ENCODE measurements at regions not wholly inside any gene's neighbourhood (a gene's known extent, or its start where the extent isn't known, plus 50 kb on each side); places are given as distances from the start of the nearest gene placed in this dataset.

DNA sequence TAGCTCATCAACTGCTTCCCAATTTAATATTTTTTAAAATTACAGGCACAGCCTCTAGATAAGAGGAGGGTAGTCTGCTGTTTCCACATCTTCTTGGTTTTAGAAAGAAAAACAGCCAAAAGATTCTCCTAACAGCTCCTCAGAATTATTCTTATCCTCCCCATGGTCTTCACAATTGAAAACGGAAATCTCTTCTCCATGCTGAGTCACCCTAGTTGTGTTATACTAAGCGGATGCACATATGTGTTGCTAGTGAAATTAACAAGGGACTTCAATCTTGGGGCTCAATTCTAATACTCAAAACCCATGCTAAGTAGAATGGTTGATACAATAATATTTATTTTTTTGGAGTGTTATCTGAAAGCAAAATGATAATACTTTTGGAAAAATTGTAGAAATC is 71.9 kb upstream of the NPY start:
- Histone ChIP-seq H3K4ac (ENCODE audit: low read depth in 1 of 2, low read length in 2 of 2) (no peak overlapping the region), H3K4me3 (ENCODE audit: insufficient read depth in 1 of 2, low read depth in 1 of 2, low read length in 2 of 2) (no peak overlapping the region), H3K79me1 (replicated peaks; ENCODE audit: low read length, poor library complexity, severe bottlenecking) (no peaks in the 10 kb centered on the region), H3K27me3 (ENCODE audit: control insufficient read depth in 1 of 2, insufficient read depth in 1 of 2, low read length in 2 of 2) (no peaks in the 10 kb centered on the region), H2BK120ac (ENCODE audit: low read depth, low read length) (no peak overlapping the region), H3K9me3 (ENCODE audit: control insufficient read depth, low read length) (no peaks in the 10 kb centered on the region), H3K27ac (ENCODE audit: low read length, poor library complexity, severe bottlenecking) (no peak overlapping the region), H2BK5ac (ENCODE audit: low read depth, low read length, poor library complexity, severe bottlenecking) (no peak overlapping the region), H2BK12ac (ENCODE audit: low read length in 2 of 2) (no peak overlapping the region), H3K4me1 (ENCODE audit: control insufficient read depth, insufficient read depth, low read depth, low read length) (no peaks in the 10 kb centered on the region), H3K4me2 (ENCODE audit: low read length, poor library complexity, severe bottlenecking) (no peak overlapping the region), H2AFZ (ENCODE audit: low read depth, low read length) (no peak overlapping the region), H3K9ac (ENCODE audit: low read length) (no peak overlapping the region), H3K14ac (ENCODE audit: low read length in 2 of 2) (no peak overlapping the region), H4K91ac (ENCODE audit: low read length) (no peak overlapping the region), H4K8ac (ENCODE audit: low read length) (no peak overlapping the region), H3K18ac (ENCODE audit: low read depth in 1 of 2, low read length in 2 of 2) (no peak overlapping the region), H2BK15ac (ENCODE audit: low read depth, poor library complexity, severe bottlenecking) (no peak overlapping the region), H3K36me3 (ENCODE audit: control insufficient read depth in 1 of 2, insufficient read depth in 2 of 2, low read depth in 1 of 2, low read length in 2 of 2) (no peaks in the 10 kb centered on the region), H3K23ac (ENCODE audit: low read length in 2 of 2) (no peak overlapping the region), H2AK5ac (ENCODE audit: low read length, severe bottlenecking) (no peak overlapping the region)
- no CpG with 5 or more reads among the region's 2 CpGs for WGBS
- DNase-seq = no peak

DNA sequence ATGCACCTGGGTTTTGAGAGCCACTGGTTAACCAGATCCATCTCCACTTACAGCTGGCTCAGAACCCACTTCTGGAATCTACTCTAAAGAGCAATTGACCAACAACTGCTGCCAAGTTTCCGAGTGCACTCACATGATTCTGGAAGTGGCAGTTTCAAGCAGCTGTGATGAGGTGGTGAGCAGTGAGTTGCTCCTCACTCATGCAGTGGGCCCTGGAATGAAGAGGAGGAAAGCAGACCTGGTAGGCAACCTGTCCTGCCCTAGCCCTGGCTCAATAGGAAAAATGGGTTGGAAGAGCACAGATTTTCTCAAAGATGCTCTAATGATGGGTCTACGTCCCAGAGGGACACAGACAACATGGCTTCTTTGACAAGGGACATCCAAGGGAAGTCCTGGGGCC is 70.7 kb upstream of the NPY start:
- Histone ChIP-seq H3K4me2 (ENCODE audit: low read length, poor library complexity, severe bottlenecking) (no peak overlapping the region), H4K91ac (ENCODE audit: low read length) (no peak overlapping the region), H3K27me3 (ENCODE audit: control insufficient read depth in 1 of 2, insufficient read depth in 1 of 2, low read length in 2 of 2) (no peaks in the 10 kb centered on the region), H2AK5ac (ENCODE audit: low read length, severe bottlenecking) (no peak overlapping the region), H4K8ac (ENCODE audit: low read length) (no peak overlapping the region), H3K4me3 (ENCODE audit: insufficient read depth in 1 of 2, low read depth in 1 of 2, low read length in 2 of 2) (no peak overlapping the region), H2BK5ac (ENCODE audit: low read depth, low read length, poor library complexity, severe bottlenecking) (no peak overlapping the region), H3K18ac (ENCODE audit: low read depth in 1 of 2, low read length in 2 of 2) (peak overlapping the region in 1 of 2 experiments; percentile 22), H3K14ac (ENCODE audit: low read length in 2 of 2) (peak overlapping the region in 1 of 2 experiments; percentile 51), H3K23ac (ENCODE audit: low read length in 2 of 2) (no peak overlapping the region), H3K9ac (ENCODE audit: low read length) (no peak overlapping the region), H3K27ac (ENCODE audit: low read length, poor library complexity, severe bottlenecking) (no peak overlapping the region), H3K4ac (ENCODE audit: low read depth in 1 of 2, low read length in 2 of 2) (no peak overlapping the region), H2AFZ (ENCODE audit: low read depth, low read length) (no peak overlapping the region), H3K4me1 (ENCODE audit: control insufficient read depth, insufficient read depth, low read depth, low read length) (no peaks in the 10 kb centered on the region), H2BK120ac (ENCODE audit: low read depth, low read length) (no peak overlapping the region), H3K9me3 (ENCODE audit: control insufficient read depth, low read length) (no peaks in the 10 kb centered on the region), H3K36me3 (ENCODE audit: control insufficient read depth in 1 of 2, insufficient read depth in 2 of 2, low read depth in 1 of 2, low read length in 2 of 2) (no peaks in the 10 kb centered on the region), H2BK15ac (ENCODE audit: low read depth, poor library complexity, severe bottlenecking) (no peak overlapping the region), H2BK12ac (ENCODE audit: low read length in 2 of 2) (no peak overlapping the region), H3K79me1 (replicated peaks; ENCODE audit: low read length, poor library complexity, severe bottlenecking) (no peaks in the 10 kb centered on the region)
- WGBS = 70% methylated on average over 2 of the region's 2 CpGs
- DNase-seq = no peak

DNA sequence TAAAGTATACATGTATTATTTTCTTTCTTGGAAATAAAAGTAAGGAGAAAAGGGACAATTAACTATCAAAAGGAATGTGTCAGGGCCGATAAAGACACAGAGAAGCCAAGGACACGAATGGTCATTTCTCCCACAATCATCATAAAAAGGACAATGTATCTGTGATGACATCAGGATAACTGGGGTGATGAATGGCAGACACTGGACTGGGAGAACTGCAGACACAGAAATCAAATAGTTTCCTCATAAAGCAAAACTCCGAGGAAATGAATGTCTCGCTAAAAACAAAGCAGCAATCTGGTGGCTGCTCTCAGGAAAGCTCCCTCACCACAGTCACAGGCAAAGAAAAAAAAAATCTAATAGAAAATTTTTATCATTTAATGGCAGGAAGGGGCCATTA is 69.3 kb upstream of the NPY start:
- Histone ChIP-seq H3K27ac (ENCODE audit: low read length, poor library complexity, severe bottlenecking) (no peak overlapping the region), H3K36me3 (ENCODE audit: control insufficient read depth in 1 of 2, insufficient read depth in 2 of 2, low read depth in 1 of 2, low read length in 2 of 2) (no peaks in the 10 kb centered on the region), H3K4me1 (ENCODE audit: control insufficient read depth, insufficient read depth, low read depth, low read length) (no peaks in the 10 kb centered on the region), H3K27me3 (ENCODE audit: control insufficient read depth in 1 of 2, insufficient read depth in 1 of 2, low read length in 2 of 2) (no peaks in the 10 kb centered on the region), H3K4me2 (ENCODE audit: low read length, poor library complexity, severe bottlenecking) (no peak overlapping the region), H3K4me3 (ENCODE audit: insufficient read depth in 1 of 2, low read depth in 1 of 2, low read length in 2 of 2) (no peak overlapping the region), H2BK120ac (ENCODE audit: low read depth, low read length) (peak overlapping the region; percentile 19), H2AFZ (ENCODE audit: low read depth, low read length) (no peak overlapping the region), H2BK15ac (ENCODE audit: low read depth, poor library complexity, severe bottlenecking) (no peak overlapping the region), H2BK12ac (ENCODE audit: low read length in 2 of 2) (no peak overlapping the region), H4K8ac (ENCODE audit: low read length) (no peak overlapping the region), H4K91ac (ENCODE audit: low read length) (no peak overlapping the region), H3K18ac (ENCODE audit: low read depth in 1 of 2, low read length in 2 of 2) (no peak overlapping the region), H3K79me1 (replicated peaks; ENCODE audit: low read length, poor library complexity, severe bottlenecking) (no peaks in the 10 kb centered on the region), H2AK5ac (ENCODE audit: low read length, severe bottlenecking) (no peak overlapping the region), H3K9me3 (ENCODE audit: control insufficient read depth, low read length) (no peaks in the 10 kb centered on the region), H3K23ac (ENCODE audit: low read length in 2 of 2) (no peak overlapping the region), H3K14ac (ENCODE audit: low read length in 2 of 2) (no peak overlapping the region), H3K9ac (ENCODE audit: low read length) (no peak overlapping the region), H2BK5ac (ENCODE audit: low read depth, low read length, poor library complexity, severe bottlenecking) (no peak overlapping the region), H3K4ac (ENCODE audit: low read depth in 1 of 2, low read length in 2 of 2) (no peak overlapping the region)
- 27% methylated on average over 2 of the region's 4 CpGs for WGBS
- DNase-seq = peak; percentile 19

DNA sequence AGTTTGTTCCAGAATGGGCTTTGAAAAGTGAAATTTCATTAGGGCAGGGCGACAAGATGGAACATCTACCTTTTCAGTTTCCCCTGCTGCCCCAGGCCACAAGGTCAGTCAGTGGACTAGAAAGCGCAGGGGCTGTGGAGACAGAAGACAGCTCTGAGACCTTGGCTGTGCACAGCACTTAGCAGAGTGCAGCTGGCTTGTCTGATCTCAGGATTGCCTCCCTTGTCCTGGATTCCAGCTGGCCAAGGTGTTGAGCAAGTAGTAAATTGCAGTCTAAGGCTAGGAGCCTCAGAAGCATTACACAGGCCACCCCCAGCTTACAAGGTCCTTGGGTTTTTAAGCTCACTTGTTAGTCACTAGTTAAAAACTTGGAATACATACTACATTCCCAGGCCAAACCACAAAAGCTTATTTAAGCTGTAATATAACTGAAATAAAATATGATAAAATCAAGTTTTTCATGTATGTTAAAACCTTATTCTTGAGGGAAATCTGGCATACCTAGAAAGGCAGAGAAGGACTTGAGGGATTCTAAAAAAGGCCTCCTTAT is 67.3 kb upstream of the NPY start:
- H3K36me3 ChIP-seq (ENCODE audit: control insufficient read depth in 1 of 2, insufficient read depth in 2 of 2, low read depth in 1 of 2, low read length in 2 of 2) = no peaks in the 10 kb centered on the region
- peak overlapping the region; percentile 82 for H4K8ac ChIP-seq (ENCODE audit: low read length)
- no peak overlapping the region for H3K14ac ChIP-seq (ENCODE audit: low read length in 2 of 2)
- DNase-seq = peak; percentile 80
- no peaks in the 10 kb centered on the region for H3K4me1 ChIP-seq (ENCODE audit: control insufficient read depth, insufficient read depth, low read depth, low read length)
- no peak overlapping the region for H3K27ac ChIP-seq (ENCODE audit: low read length, poor library complexity, severe bottlenecking)
- H2BK5ac ChIP-seq (ENCODE audit: low read depth, low read length, poor library complexity, severe bottlenecking) = no peak overlapping the region
- no peak overlapping the region for H3K4me2 ChIP-seq (ENCODE audit: low read length, poor library complexity, severe bottlenecking)
- no peak overlapping the region for H2AK5ac ChIP-seq (ENCODE audit: low read length, severe bottlenecking)
- H3K79me1 ChIP-seq (replicated peaks; ENCODE audit: low read length, poor library complexity, severe bottlenecking) = no peaks in the 10 kb centered on the region
- no peak overlapping the region for H4K91ac ChIP-seq (ENCODE audit: low read length)
- H3K23ac ChIP-seq (ENCODE audit: low read length in 2 of 2) = no peak overlapping the region
- H3K9me3 ChIP-seq (ENCODE audit: control insufficient read depth, low read length) = no peaks in the 10 kb centered on the region
- no peak overlapping the region for H2AFZ ChIP-seq (ENCODE audit: low read depth, low read length)
- H3K27me3 ChIP-seq (ENCODE audit: control insufficient read depth in 1 of 2, insufficient read depth in 1 of 2, low read length in 2 of 2) = no peaks in the 10 kb centered on the region
- H2BK15ac ChIP-seq (ENCODE audit: low read depth, poor library complexity, severe bottlenecking) = no peak overlapping the region
- peak overlapping the region in 1 of 2 experiments; percentile 50 for H3K18ac ChIP-seq (ENCODE audit: low read depth in 1 of 2, low read length in 2 of 2)
- no peak overlapping the region for H3K4me3 ChIP-seq (ENCODE audit: insufficient read depth in 1 of 2, low read depth in 1 of 2, low read length in 2 of 2)
- no peak overlapping the region for H3K9ac ChIP-seq (ENCODE audit: low read length)
- no peak overlapping the region for H3K4ac ChIP-seq (ENCODE audit: low read depth in 1 of 2, low read length in 2 of 2)
- 86% methylated on average over 2 of the region's 2 CpGs for WGBS
- no peak overlapping the region for H2BK120ac ChIP-seq (ENCODE audit: low read depth, low read length)
- peak overlapping the region in 1 of 2 experiments; percentile 42 for H2BK12ac ChIP-seq (ENCODE audit: low read length in 2 of 2)

All from mesenchymal stem cell (in vitro differentiated cells and primary cell).